Calu3 (cell line): ENCODE measurements at regions not wholly inside any gene's neighbourhood (a gene's known extent, or its start where the extent isn't known, plus 50 kb on each side); places are given as distances from the start of the nearest gene placed in this dataset.

Source experiments
- BruUV-seq: library from RNA; stranded (reverse); fragments of 400-500 nt; replicated peaks from 2 replicates; lab custom pipeline; 2021; lab: Mats Ljungman, UMichigan
- CTCF ChIA-PET: fragments of 300-600 bp; sonication (Branson Sonifier 250); formaldehyde crosslinking; loops from one replicate; lab custom pipeline; 2022; ENCODE audit warnings: antibody characterized with exemption; lab: Charles Lee
- DNase-seq: peaks from one replicate; pipeline ENCODE4 v3.0.0; 2022
- H3K27ac Mint-ChIP-seq: one replicate; pipeline ENCODE4 v1.8.0; 2022; ENCODE audit warnings: mixed read lengths; ENCODE audit not compliant: unreplicated experiment
- H3K27me3 Mint-ChIP-seq: one replicate; pipeline ENCODE4 v1.8.0; 2022; ENCODE audit warnings: mixed read lengths; ENCODE audit not compliant: unreplicated experiment
- H3K36me3 Mint-ChIP-seq: one replicate; pipeline ENCODE4 v1.8.0; 2022; ENCODE audit warnings: mild to moderate bottlenecking, moderate library complexity, mixed read lengths; ENCODE audit not compliant: insufficient read depth, unreplicated experiment
- H3K4me1 Mint-ChIP-seq: one replicate; pipeline ENCODE4 v1.8.0; 2022; ENCODE audit warnings: mild to moderate bottlenecking, low read depth, mixed read lengths; ENCODE audit not compliant: unreplicated experiment
- H3K4me3 Mint-ChIP-seq: one replicate; pipeline ENCODE4 v1.8.0; 2022; ENCODE audit warnings: mild to moderate bottlenecking, low read depth, moderate library complexity, mixed read lengths; ENCODE audit not compliant: unreplicated experiment
- H3K9me3 Mint-ChIP-seq: one replicate; pipeline ENCODE4 v1.8.0; 2022; ENCODE audit warnings: low read depth, mixed read lengths; ENCODE audit not compliant: unreplicated experiment
- CTCF ChIP-seq: fragments of 200-600 bp; IDR thresholded peaks from one replicate; pipeline ENCODE4 v1.8.0; 2022; ENCODE audit warnings: antibody characterized with exemption; ENCODE audit not compliant: unreplicated experiment
- intact Hi-C: fragments of 100-400 bp; cut with micrococcal nuclease; formaldehyde crosslinking; loops from one replicate; pipeline ENCODE4 v1.10.0; 2022; ENCODE audit not compliant: unreplicated experiment

DNA sequence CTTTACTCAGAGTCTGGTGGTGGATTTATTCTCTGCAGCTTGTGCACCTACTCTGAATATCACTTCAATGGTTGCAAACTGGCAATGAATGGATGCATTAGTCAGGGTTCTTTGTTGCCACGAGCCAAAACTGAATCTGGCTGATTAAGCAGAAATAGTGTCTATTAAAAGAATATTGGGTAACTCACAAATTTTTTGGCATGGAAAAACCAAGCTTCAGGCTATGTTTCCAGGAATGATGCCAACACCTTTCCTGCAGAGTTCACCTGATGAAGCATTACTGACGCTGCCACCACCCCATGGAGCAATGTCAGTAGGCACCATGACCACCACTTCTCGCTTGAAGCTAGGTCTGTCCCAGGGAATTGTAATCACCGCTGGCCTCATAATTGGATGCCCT, 597.8 kb upstream of the SLC10A2 start:
- BruUV-seq = no TSS peak
- Mint-ChIP-seq H3K27ac (no peak overlapping the region), H3K27me3 (no peaks in the 10 kb centered on the region), H3K9me3 (no peaks in the 10 kb centered on the region), H3K36me3 (no peaks in the 10 kb centered on the region), H3K4me1 (no peaks in the 10 kb centered on the region), H3K4me3 (no peak overlapping the region)
- CTCF ChIA-PET = no interaction called here
- TF ChIP-seq CTCF = no peak
- DNase-seq = no peak
- intact Hi-C loops = loop anchor here (2.0 kb wide), 1 partner anchor 25 kb away; no protein-coding TSS in a partner anchor

DNA sequence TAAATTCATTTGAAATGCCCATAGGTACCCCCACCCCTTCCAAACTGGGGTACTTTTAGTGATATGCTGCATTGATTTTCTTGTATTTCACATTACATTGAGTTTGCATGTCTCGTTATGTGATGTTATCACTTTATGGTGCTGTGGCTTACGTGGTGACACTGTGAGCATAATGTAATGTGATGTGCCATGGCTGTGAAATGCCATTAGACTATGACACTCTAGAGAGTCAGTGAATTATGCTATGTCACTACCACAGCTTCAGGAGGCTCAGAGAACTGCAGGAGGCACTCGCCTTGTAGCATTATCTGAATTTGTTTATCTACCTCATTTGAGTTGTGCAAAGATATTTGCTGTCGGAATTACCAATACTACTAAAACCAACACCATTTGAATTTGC, 590.1 kb upstream of the SLC10A2 start:
- intact Hi-C loops = no loop called here
- Mint-ChIP-seq H3K4me3 (no peak overlapping the region), H3K27ac (no peak overlapping the region), H3K9me3 (no peaks in the 10 kb centered on the region), H3K36me3 (no peaks in the 10 kb centered on the region), H3K27me3 (no peaks in the 10 kb centered on the region), H3K4me1 (no peaks in the 10 kb centered on the region)
- TF ChIP-seq CTCF = no peak
- no peak for DNase-seq
- CTCF ChIA-PET = no interaction called here
- no TSS peak for BruUV-seq

- TF ChIP-seq CTCF = no peak
- CTCF ChIA-PET = no interaction called here
- H3K9me3 Mint-ChIP-seq = no peaks in the 10 kb centered on the region
- H3K4me1 Mint-ChIP-seq = no peaks in the 10 kb centered on the region
- BruUV-seq = no TSS peak
- H3K27ac Mint-ChIP-seq = no peak overlapping the region
- no peaks in the 10 kb centered on the region for H3K36me3 Mint-ChIP-seq
- H3K4me3 Mint-ChIP-seq = no peak overlapping the region
- H3K27me3 Mint-ChIP-seq = no peaks in the 10 kb centered on the region
- intact Hi-C loops = no loop called here
- DNase-seq = no peak
Measured at GRCh38 chr13:103640606-103641005, 574.4 kb upstream of the SLC10A2 start.

GRCh38 chr13:103639326-103639725, 573.1 kb upstream of the SLC10A2 start:
- Mint-ChIP-seq H3K27me3 (no peaks in the 10 kb centered on the region), H3K4me1 (no peaks in the 10 kb centered on the region), H3K36me3 (no peaks in the 10 kb centered on the region), H3K4me3 (no peak overlapping the region), H3K9me3 (no peaks in the 10 kb centered on the region), H3K27ac (no peak overlapping the region)
- TF ChIP-seq CTCF = no peak
- intact Hi-C loops = loop anchor here (2.0 kb wide), 1 partner anchor 25 kb away; no protein-coding TSS in a partner anchor
- DNase-seq = no peak
- BruUV-seq = no TSS peak
- CTCF ChIA-PET = no interaction called here
